KBM-7 (cell line): ENCODE measurements at regions not wholly inside any gene's neighbourhood (a gene's known extent, or its start where the extent isn't known, plus 50 kb on each side); places are given as distances from the start of the nearest gene placed in this dataset.

Experiments
- DNase-seq: peaks from one replicate; pipeline ENCODE4 v3.0.0-alpha.2; 2015
- in situ Hi-C: fragments of 300-500 bp; cut with MboI; formaldehyde crosslinking; loops from 2 replicates; pipeline ENCODE4 v1.14.3; 2020; ENCODE audit warnings: low sequenced_read_pairs, low pct_unique_long_range_greater_than_20kb, mixed read lengths

GRCh38 chr22:44548981-44549380 is 50.9 kb upstream of the RTL6 start:
- no peak for DNase-seq
- in situ Hi-C loops, result no loop called here
